ES-I3 (cell line): ENCODE measurements at regions not wholly inside any gene's neighbourhood (a gene's known extent, or its start where the extent isn't known, plus 50 kb on each side); places are given as distances from the start of the nearest gene placed in this dataset.

ENCODE experiments used
- H3K36me3 ChIP-seq: 2 replicates; pipeline ENCODE4 v1.6.1; 2013; ENCODE audit warnings: mild to moderate bottlenecking, low read length, control low read depth, moderate library complexity; ENCODE audit not compliant: insufficient read depth
- H3K4me1 ChIP-seq: 2 replicates; pipeline ENCODE4 v1.6.1; 2013; ENCODE audit warnings: mild to moderate bottlenecking, control low read depth, low read length; ENCODE audit not compliant: insufficient read depth
- H3K9ac ChIP-seq: 2 replicates; pipeline ENCODE4 v1.6.1; 2013; ENCODE audit warnings: low read depth, mild to moderate bottlenecking, low read length, moderate library complexity
- H3K9me3 ChIP-seq: 2 replicates; pipeline ENCODE4 v1.6.1; 2013; ENCODE audit warnings: mild to moderate bottlenecking, low read length, moderate library complexity; ENCODE audit not compliant: control insufficient read depth, insufficient read depth

- peaks cover 7% of the 10 kb centered on the region for H3K4me1 ChIP-seq
- H3K9ac ChIP-seq, result no peak overlapping the region
- H3K36me3 ChIP-seq, result no peaks in the 10 kb centered on the region
- no peaks in the 10 kb centered on the region for H3K9me3 ChIP-seq
Observed at GRCh38 chr13:24104723-24105122, 55.8 kb upstream of the SPATA13 start.

DNA sequence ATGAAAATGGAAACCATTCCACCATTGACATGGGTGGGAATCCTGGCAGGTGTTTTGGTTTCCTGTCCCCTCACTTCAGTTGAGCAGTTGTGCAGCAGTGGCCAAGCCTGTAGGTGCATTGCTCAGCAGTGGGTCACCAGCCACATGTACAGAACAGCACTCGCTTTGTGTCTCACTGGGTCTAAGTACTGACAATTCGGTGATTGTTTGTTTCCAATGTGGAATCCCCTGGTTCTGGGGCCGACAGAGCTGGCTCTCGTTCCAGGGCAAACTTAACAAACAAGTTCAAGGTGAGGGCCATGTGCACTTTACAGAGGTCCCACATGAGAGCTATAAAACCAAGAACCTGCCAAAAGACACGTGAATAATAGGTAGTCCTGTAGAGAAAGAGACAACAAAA is 54.1 kb upstream of the SPATA13 start:
- Histone ChIP-seq H3K9me3 (no peaks in the 10 kb centered on the region), H3K4me1 (peaks cover 7% of the 10 kb centered on the region), H3K9ac (no peak overlapping the region), H3K36me3 (no peaks in the 10 kb centered on the region)

GRCh38 chr13:24107955-24108614 is 52.4 kb upstream of the SPATA13 start:
- no peak overlapping the region for H3K9ac ChIP-seq
- H3K9me3 ChIP-seq, result no peaks in the 10 kb centered on the region
- H3K4me1 ChIP-seq, result peaks cover 7% of the 10 kb centered on the region
- no peaks in the 10 kb centered on the region for H3K36me3 ChIP-seq

DNA sequence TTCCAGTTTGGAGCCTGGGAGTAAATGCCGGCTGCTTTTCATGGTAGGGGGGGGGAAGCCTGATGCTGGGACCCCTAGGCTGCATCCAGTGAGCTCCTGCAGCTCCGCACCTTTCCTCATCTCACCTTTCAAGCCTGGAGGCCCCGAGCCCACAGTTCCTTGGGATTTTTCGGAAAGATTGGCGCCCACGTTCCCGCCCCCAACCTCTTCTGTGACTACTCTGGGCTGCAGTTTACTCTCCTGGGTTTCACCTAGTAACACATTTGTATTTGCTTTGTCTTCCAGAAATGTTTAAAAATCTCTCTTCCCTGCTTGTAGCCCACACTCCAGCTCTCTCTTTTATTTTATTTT is 51.9 kb upstream of the SPATA13 start:
- Histone ChIP-seq H3K9me3 (no peaks in the 10 kb centered on the region), H3K36me3 (no peaks in the 10 kb centered on the region), H3K9ac (no peak overlapping the region), H3K4me1 (peaks cover 7% of the 10 kb centered on the region)

GRCh38 chr13:24110011-24110410 is 50.5 kb upstream of the SPATA13 start:
- no peak overlapping the region for H3K9ac ChIP-seq
- no peaks in the 10 kb centered on the region for H3K36me3 ChIP-seq
- peaks cover 7% of the 10 kb centered on the region for H3K4me1 ChIP-seq
- H3K9me3 ChIP-seq, result no peaks in the 10 kb centered on the region
